Keratinocyte (primary cell): ENCODE measurements at regions not wholly inside any gene's neighbourhood (a gene's known extent, or its start where the extent isn't known, plus 50 kb on each side); places are given as distances from the start of the nearest gene placed in this dataset.

Source experiments
- DNase-seq: peaks from one replicate; pipeline ENCODE4 v3.0.0-alpha.2; 2011; ENCODE audit warnings: low read depth, missing footprints, low spot score
- FAIRE-seq: peaks from 2 replicates; lab custom pipeline; 2011; peaks lifted over from hg19 to GRCh38; lab: Jason Lieb, UNC
- H2AFZ ChIP-seq: 2 replicates; pipeline ENCODE4 v1.6.0; 2012; ENCODE audit warnings: low read length, control low read depth, inconsistent platforms; ENCODE audit not compliant: control insufficient read depth
- H3K27ac ChIP-seq: 2 replicates; pipeline ENCODE4 v1.5.1; 2011; ENCODE audit warnings: low read length; ENCODE audit not compliant: control insufficient read depth, insufficient read depth
- H3K27me3 ChIP-seq: 3 replicates; pipeline ENCODE4 v1.6.0; 2011; ENCODE audit warnings: low read length; ENCODE audit not compliant: control insufficient read depth, insufficient read depth; ENCODE audit errors: extremely low read depth
- H3K36me3 ChIP-seq, 2 experiments: 2 replicates in 1 of 2; 3 replicates in 1 of 2; pipeline ENCODE4 v1.5.1; 2011; ENCODE audit warnings: low read length in 2 of 2, mild to moderate bottlenecking in 1 of 2; ENCODE audit not compliant: control insufficient read depth in 2 of 2, insufficient read depth in 2 of 2; ENCODE audit errors: extremely low read depth in 1 of 2
- H3K4me1 ChIP-seq: 3 replicates; pipeline ENCODE4 v1.5.1; 2011; ENCODE audit warnings: low read length; ENCODE audit not compliant: control insufficient read depth, insufficient read depth; ENCODE audit errors: extremely low read depth
- H3K4me2 ChIP-seq: 3 replicates; pipeline ENCODE4 v1.6.0; 2011; ENCODE audit warnings: low read depth, low read length; ENCODE audit not compliant: control insufficient read depth, insufficient read depth; ENCODE audit errors: extremely low read depth
- H3K4me3 ChIP-seq, 3 experiments: fragments of 200-600 bp in 1 of 3; sonication (generic) in 1 of 3; 2 replicates in 2 of 3; 3 replicates in 1 of 3; pipeline ENCODE4 v1.5.1; 2011 to 2016; ENCODE audit warnings: low read length in 3 of 3, mild to moderate bottlenecking in 3 of 3, control low read depth in 2 of 3, inconsistent platforms in 1 of 3, low read depth in 1 of 3, mixed read lengths in 1 of 3, mixed run types in 1 of 3, moderate library complexity in 1 of 3; ENCODE audit not compliant: control insufficient read depth in 2 of 3, insufficient read depth in 2 of 3; ENCODE audit errors: extremely low read depth in 1 of 3
- H3K79me2 ChIP-seq: 2 replicates; pipeline ENCODE4 v1.6.0; 2012; ENCODE audit warnings: low read length; ENCODE audit not compliant: control insufficient read depth, insufficient read depth
- H3K9ac ChIP-seq: 3 replicates; pipeline ENCODE4 v1.6.0; 2011; ENCODE audit warnings: low read length; ENCODE audit not compliant: control insufficient read depth, insufficient read depth; ENCODE audit errors: extremely low read depth
- H3K9me1 ChIP-seq: 3 replicates; pipeline ENCODE4 v1.6.0; 2011; ENCODE audit warnings: low read length; ENCODE audit not compliant: control insufficient read depth, insufficient read depth; ENCODE audit errors: extremely low read depth
- H3K9me3 ChIP-seq: 2 replicates; pipeline ENCODE4 v1.5.1; 2012; ENCODE audit warnings: low read depth, low read length; ENCODE audit not compliant: control insufficient read depth
- H4K20me1 ChIP-seq: 3 replicates; pipeline ENCODE4 v1.6.0; 2011; ENCODE audit warnings: low read length; ENCODE audit not compliant: control insufficient read depth, insufficient read depth; ENCODE audit errors: extremely low read depth
- EZH2 ChIP-seq: IDR thresholded peaks from one replicate; pipeline ENCODE4 v1.6.1; 2012; ENCODE audit warnings: inconsistent platforms, mild to moderate bottlenecking, low read length, moderate library complexity
- dilution Hi-C: fragments of 300-500 bp; cut with MboI; formaldehyde crosslinking; loops from one replicate; pipeline ENCODE4 v1.7.0; 2020; ENCODE audit warnings: low sequenced_read_pairs; ENCODE audit not compliant: extremely low pct_ligation_motif_present
- TF ChIP-seq, protein P1 (sequence below), 3 experiments: IDR thresholded peaks in 1 of 3; conservative IDR thresholded peaks in 1 of 3; optimal IDR thresholded peaks in 1 of 3; 2 replicates in 2 of 3; 3 replicates in 1 of 3; pipeline versions ENCODE3 to v1.5.1; 2011; ENCODE audit warnings: low read length in 3 of 3, mild to moderate bottlenecking in 3 of 3, moderate library complexity in 2 of 3, control low read depth in 1 of 3, inconsistent platforms in 1 of 3; ENCODE audit not compliant: insufficient read depth in 2 of 3; ENCODE audit errors: extremely low read depth in 1 of 3

DNA sequence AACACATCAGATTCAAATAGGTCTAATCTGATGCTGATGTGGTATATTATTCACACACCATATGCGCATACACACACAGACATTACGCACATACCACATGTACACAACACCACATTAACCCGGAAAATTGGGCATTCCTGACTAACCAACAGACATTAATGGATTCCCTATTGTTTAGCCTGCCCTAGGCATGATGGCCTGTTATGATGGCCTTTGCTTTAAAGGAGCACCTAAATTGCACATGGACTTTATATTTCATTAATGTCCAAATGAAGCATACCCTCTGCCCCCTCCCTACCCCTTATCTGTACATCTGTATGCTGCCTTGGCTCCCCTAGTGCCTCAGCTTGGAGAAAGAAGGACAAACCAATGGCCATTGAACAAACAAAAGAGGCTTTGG, 127.7 kb upstream of the PRLR start:
- FAIRE-seq: no peak
- H3K27ac ChIP-seq: no peak overlapping the region
- no peak for TF ChIP-seq EZH2
- TF ChIP-seq, protein P1, sequence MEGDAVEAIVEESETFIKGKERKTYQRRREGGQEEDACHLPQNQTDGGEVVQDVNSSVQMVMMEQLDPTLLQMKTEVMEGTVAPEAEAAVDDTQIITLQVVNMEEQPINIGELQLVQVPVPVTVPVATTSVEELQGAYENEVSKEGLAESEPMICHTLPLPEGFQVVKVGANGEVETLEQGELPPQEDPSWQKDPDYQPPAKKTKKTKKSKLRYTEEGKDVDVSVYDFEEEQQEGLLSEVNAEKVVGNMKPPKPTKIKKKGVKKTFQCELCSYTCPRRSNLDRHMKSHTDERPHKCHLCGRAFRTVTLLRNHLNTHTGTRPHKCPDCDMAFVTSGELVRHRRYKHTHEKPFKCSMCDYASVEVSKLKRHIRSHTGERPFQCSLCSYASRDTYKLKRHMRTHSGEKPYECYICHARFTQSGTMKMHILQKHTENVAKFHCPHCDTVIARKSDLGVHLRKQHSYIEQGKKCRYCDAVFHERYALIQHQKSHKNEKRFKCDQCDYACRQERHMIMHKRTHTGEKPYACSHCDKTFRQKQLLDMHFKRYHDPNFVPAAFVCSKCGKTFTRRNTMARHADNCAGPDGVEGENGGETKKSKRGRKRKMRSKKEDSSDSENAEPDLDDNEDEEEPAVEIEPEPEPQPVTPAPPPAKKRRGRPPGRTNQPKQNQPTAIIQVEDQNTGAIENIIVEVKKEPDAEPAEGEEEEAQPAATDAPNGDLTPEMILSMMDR (optimal IDR thresholded peaks at IDR 0.05 in 1 of 3, IDR thresholded peaks at IDR 0.05 in 1 of 3, conservative IDR thresholded peaks at IDR 0.05 in 1 of 3; ENCODE audit: extremely low read depth in 1 of 3, insufficient read depth in 2 of 3, low read length in 3 of 3): no peak

DNA sequence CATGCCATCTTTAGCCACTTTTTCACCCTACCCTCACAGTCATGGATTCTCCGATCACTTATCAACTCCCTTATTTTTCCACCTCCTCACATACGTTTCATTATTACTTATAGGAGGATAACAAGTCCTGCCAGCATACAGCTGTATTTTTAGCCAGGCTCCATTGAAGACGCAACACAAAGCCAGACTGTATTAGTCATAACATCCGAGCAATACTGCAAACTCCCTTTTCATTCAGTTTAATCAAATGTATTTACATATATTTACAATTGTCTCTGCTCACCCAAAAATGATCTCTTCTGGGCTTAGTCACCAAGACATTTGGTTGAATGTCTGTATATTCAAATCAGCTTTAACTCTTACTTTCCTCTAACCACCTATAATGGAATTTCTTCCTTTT, 126.4 kb upstream of the PRLR start:
- Histone ChIP-seq H3K36me3 (no peaks in the 10 kb centered on the region), H3K9me3 (no peaks in the 10 kb centered on the region), H3K4me3 (no peak overlapping the region), H3K9me1 (no peaks in the 10 kb centered on the region), H3K27me3 (no peaks in the 10 kb centered on the region), H3K27ac (no peak overlapping the region), H2AFZ (no peak overlapping the region), H3K9ac (no peak overlapping the region), H4K20me1 (no peaks in the 10 kb centered on the region), H3K4me1 (peaks cover 6% of the 10 kb centered on the region), H3K79me2 (no peaks in the 10 kb centered on the region), H3K4me2 (no peak overlapping the region)
- no peak for FAIRE-seq
- DNase-seq: no peak
- dilution Hi-C loops: no loop called here
- TF ChIP-seq, protein P1 (optimal IDR thresholded peaks at IDR 0.05 in 1 of 3, IDR thresholded peaks at IDR 0.05 in 1 of 3, conservative IDR thresholded peaks at IDR 0.05 in 1 of 3; ENCODE audit: extremely low read depth in 1 of 3, insufficient read depth in 2 of 3, low read length in 3 of 3): no peak
- no peak for TF ChIP-seq EZH2

More for the DNA sequence above, 127.7 kb upstream of the PRLR start:
- dilution Hi-C loops: no loop called here
- no peak overlapping the region for H2AFZ ChIP-seq
- no peak overlapping the region for H3K4me3 ChIP-seq
- H3K4me1 ChIP-seq: peaks cover 6% of the 10 kb centered on the region
- H3K9ac ChIP-seq: no peak overlapping the region
- H3K9me1 ChIP-seq: no peaks in the 10 kb centered on the region
- H3K36me3 ChIP-seq: no peaks in the 10 kb centered on the region
- no peak for DNase-seq
- H3K27me3 ChIP-seq: no peaks in the 10 kb centered on the region
- no peak overlapping the region for H3K4me2 ChIP-seq
- no peaks in the 10 kb centered on the region for H3K9me3 ChIP-seq
- no peaks in the 10 kb centered on the region for H3K79me2 ChIP-seq
- no peaks in the 10 kb centered on the region for H4K20me1 ChIP-seq
